HCT116 (cell line): ENCODE measurements at regions not wholly inside any gene's neighbourhood (a gene's known extent, or its start where the extent isn't known, plus 50 kb on each side); places are given as distances from the start of the nearest gene placed in this dataset.

Experiments
- ATAC-seq: fragments of 200-7000 bp; cut with Tn5 transposase; 2 replicates; pipeline ENCODE4 v1.9.1; 2020; ENCODE audit warnings: mild to moderate bottlenecking, moderate library complexity
- BruUV-seq: library from RNA; stranded (reverse); fragments of 400-500 nt; replicated peaks from 2 replicates; lab custom pipeline; 2021; lab: Mats Ljungman, UMichigan
- CTCF ChIA-PET: fragments of 300-600 bp; sonication (Branson Sonifier 250); formaldehyde crosslinking; loops from one replicate; lab custom pipeline; 2021; ENCODE audit warnings: antibody characterized with exemption; lab: Charles Lee
- POLR2A ChIA-PET: fragments of 300-600, 350-600 bp; sonication (Branson Sonifier 250); formaldehyde crosslinking; loops from one replicate; lab custom pipeline; 2021; ENCODE audit warnings: antibody characterized with exemption; lab: Charles Lee
- RAD21 ChIA-PET, 2 experiments: fragments of 300-600 bp; sonication (Branson Sonifier 250); formaldehyde crosslinking; loops; one replicate each; lab custom pipeline; 2023; ENCODE audit warnings: low total read pairs in 2 of 2; ENCODE audit not compliant: uncharacterized antibody in 2 of 2, unreplicated experiment in 2 of 2, low non-redundant PET in 1 of 2; lab: Charles Lee
- DNase-seq: peaks from one replicate; pipeline ENCODE4 v3.0.0-alpha.2; 2010; ENCODE audit warnings: low read depth, low spot score
- H2AFZ ChIP-seq: fragments of 200-600 bp; shearing (Covaris generic), sonication (generic); 2 replicates; pipeline ENCODE4 v1.6.1; 2017; ENCODE audit warnings: low read depth, mixed run types, mixed read lengths, antibody characterized with exemption, low read length; ENCODE audit not compliant: poor library complexity, severe bottlenecking
- H3K27ac ChIP-seq: 2 replicates; pipeline ENCODE4 v1.5.1; 2012; ENCODE audit warnings: low read depth, low read length
- H3K27me3 ChIP-seq: fragments of 200-600 bp; sonication (generic); 2 replicates; pipeline ENCODE4 v1.6.1; 2016; ENCODE audit warnings: mixed run types, low read length, mixed read lengths; ENCODE audit not compliant: insufficient read depth
- H3K36me3 ChIP-seq, 2 experiments: fragments of 200-500 bp in 1 of 2; fragments of 200-600 bp in 1 of 2; sonication (Bioruptor generic) in 1 of 2; sonication (generic) in 1 of 2; 2 replicates each; pipeline versions ENCODE4 v1.5.1 to v1.6.1; 2014 to 2016; ENCODE audit warnings: low read length in 2 of 2, inconsistent platforms in 1 of 2, mixed read lengths in 1 of 2, mixed run types in 1 of 2; ENCODE audit not compliant: insufficient read depth in 2 of 2, control insufficient read depth in 1 of 2
- H3K4me1 ChIP-seq, 2 experiments: fragments of 200-600 bp in 1 of 2; sonication (generic) in 1 of 2; 2 replicates each; pipeline versions ENCODE4 v1.5.1 to v1.6.1; 2012 to 2017; ENCODE audit warnings: low read length in 2 of 2, inconsistent platforms in 1 of 2, mild to moderate bottlenecking in 1 of 2, mixed read lengths in 1 of 2, mixed run types in 1 of 2, moderate library complexity in 1 of 2; ENCODE audit not compliant: insufficient read depth in 2 of 2, control insufficient read depth in 1 of 2
- H3K4me2 ChIP-seq: fragments of 200-600 bp; sonication (generic); 2 replicates; pipeline ENCODE4 v1.6.1; 2017; ENCODE audit warnings: mixed run types, low read length, mixed read lengths
- H3K4me3 ChIP-seq, 2 experiments: fragments of 200-600 bp in 1 of 2; sonication (generic) in 1 of 2; replicated peaks in 1 of 2; 2 replicates each; pipeline ENCODE4 v1.5.1; 2011 to 2016; ENCODE audit warnings: low read length in 2 of 2, control low read depth in 1 of 2, low read depth in 1 of 2, mild to moderate bottlenecking in 1 of 2, mixed read lengths in 1 of 2, mixed run types in 1 of 2
- H3K79me2 ChIP-seq: fragments of 200-600 bp; sonication (generic); 2 replicates; pipeline ENCODE4 v1.6.1; 2017; ENCODE audit warnings: mild to moderate bottlenecking, mixed run types, low read length, moderate library complexity, mixed read lengths; ENCODE audit not compliant: insufficient read depth
- H3K9ac ChIP-seq: fragments of 200-600 bp; sonication (generic); 2 replicates; pipeline ENCODE4 v1.6.1; 2016; ENCODE audit warnings: low read length, mixed read lengths
- H3K9me2 ChIP-seq: fragments of 200-600 bp; sonication (generic), shearing (Covaris generic); 2 replicates; pipeline ENCODE4 v1.6.1; 2017; ENCODE audit warnings: mixed run types, mild to moderate bottlenecking, moderate library complexity; ENCODE audit not compliant: insufficient read depth
- H3K9me3 ChIP-seq, 2 experiments: fragments of 200-500 bp in 1 of 2; fragments of 200-600 bp in 1 of 2; sonication (Bioruptor generic) in 1 of 2; sonication (generic) in 1 of 2; 2 replicates each; pipeline ENCODE4 v1.6.1; 2014 to 2017; ENCODE audit warnings: low read length in 2 of 2, mixed read lengths in 2 of 2, inconsistent platforms in 1 of 2, low read depth in 1 of 2, mild to moderate bottlenecking in 1 of 2, mixed run types in 1 of 2, moderate library complexity in 1 of 2; ENCODE audit not compliant: control insufficient read depth in 1 of 2, insufficient read depth in 1 of 2
- H4K20me1 ChIP-seq: fragments of 200-600 bp; sonication (generic), shearing (Covaris generic); 2 replicates; pipeline ENCODE4 v1.6.1; 2017; ENCODE audit warnings: mixed run types, mild to moderate bottlenecking, moderate library complexity; ENCODE audit not compliant: insufficient read depth
- CTCF ChIP-seq, 3 experiments: fragments of 200-600 bp in 1 of 3; sonication (generic) in 1 of 3; IDR thresholded peaks in 2 of 3; conservative IDR thresholded peaks in 1 of 3; 2 replicates each; pipeline ENCODE4 v1.5.1; 2012 to 2017; ENCODE audit warnings: low read depth in 2 of 3, low read length in 2 of 3, antibody characterized with exemption in 1 of 3, borderline replicate concordance in 1 of 3, control low read depth in 1 of 3, mild to moderate bottlenecking in 1 of 3, mixed read lengths in 1 of 3, mixed run types in 1 of 3, moderate library complexity in 1 of 3; ENCODE audit not compliant: insufficient read depth in 1 of 3
- EGR1 ChIP-seq: IDR thresholded peaks from 2 replicates; pipeline ENCODE4 v1.6.1; 2012; ENCODE audit warnings: low read depth
- JUND ChIP-seq: IDR thresholded peaks from 2 replicates; pipeline ENCODE4 v1.6.1; 2012
- RAD21 ChIP-seq: IDR thresholded peaks from 2 replicates; pipeline ENCODE4 v1.6.1; 2012; ENCODE audit warnings: low read depth, mild to moderate bottlenecking
- intact Hi-C: fragments of 100-400 bp; cut with micrococcal nuclease; formaldehyde crosslinking; loops from 2 replicates; pipeline ENCODE4 v1.10.0; 2022

DNA sequence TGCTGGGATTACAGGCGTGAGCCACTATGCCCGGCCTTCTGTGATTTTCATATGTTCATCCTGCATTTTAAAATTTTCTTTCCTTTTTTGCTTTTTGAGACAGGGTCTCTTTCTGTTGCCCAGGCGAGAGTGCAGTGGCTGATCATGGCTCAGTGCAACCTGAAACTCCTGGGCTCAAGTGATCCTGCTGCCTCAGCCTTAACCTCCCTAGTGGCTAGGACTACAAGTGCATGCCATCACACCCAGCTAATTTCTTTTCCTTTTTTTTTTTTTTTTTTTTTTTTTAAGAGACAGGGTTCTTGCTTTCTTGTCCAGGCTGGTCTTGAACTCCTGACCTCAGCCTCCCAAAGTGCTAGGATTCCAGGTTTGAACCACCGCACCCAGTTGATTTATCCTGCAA, 54.1 kb upstream of the WT1 start:
- Histone ChIP-seq H3K79me2 (no peaks in the 10 kb centered on the region), H3K4me2 (no peak overlapping the region), H3K9me2 (no peaks in the 10 kb centered on the region), H3K9ac (no peak overlapping the region), H3K4me3 (no peak overlapping the region), H2AFZ (no peak overlapping the region), H3K4me1 (no peaks in the 10 kb centered on the region), H4K20me1 (no peaks in the 10 kb centered on the region), H3K9me3 (no peaks in the 10 kb centered on the region), H3K36me3 (no peaks in the 10 kb centered on the region), H3K27me3 (no peaks in the 10 kb centered on the region), H3K27ac (no peak overlapping the region)
- no TSS peak for BruUV-seq
- DNase-seq (no peak), ATAC-seq (peak; percentile 57; the same call in 1 of the 2 replicates)
- RAD21 ChIA-PET, result no interaction called here
- intact Hi-C loops, result loop anchor here (5.0 kb wide), 1 partner anchor 233 kb away; no protein-coding TSS in a partner anchor
- POLR2A ChIA-PET, result no interaction called here
- CTCF ChIA-PET, result interaction anchor here (1.4 kb wide), 1 partner anchor 41 kb away, joined by 5 read pairs; no protein-coding TSS in a partner anchor
- TF ChIP-seq JUND (no peak), CTCF (IDR thresholded peaks at IDR 0.05 in 2 of 3, conservative IDR thresholded peaks at IDR 0.05 in 1 of 3; ENCODE audit: borderline replicate concordance in 1 of 3, insufficient read depth in 1 of 3, low read depth in 2 of 3, low read length in 2 of 3) (peak in 2 of 3 experiments; percentile 19 to 20; a peak in 1 of 6 replicates)

DNA sequence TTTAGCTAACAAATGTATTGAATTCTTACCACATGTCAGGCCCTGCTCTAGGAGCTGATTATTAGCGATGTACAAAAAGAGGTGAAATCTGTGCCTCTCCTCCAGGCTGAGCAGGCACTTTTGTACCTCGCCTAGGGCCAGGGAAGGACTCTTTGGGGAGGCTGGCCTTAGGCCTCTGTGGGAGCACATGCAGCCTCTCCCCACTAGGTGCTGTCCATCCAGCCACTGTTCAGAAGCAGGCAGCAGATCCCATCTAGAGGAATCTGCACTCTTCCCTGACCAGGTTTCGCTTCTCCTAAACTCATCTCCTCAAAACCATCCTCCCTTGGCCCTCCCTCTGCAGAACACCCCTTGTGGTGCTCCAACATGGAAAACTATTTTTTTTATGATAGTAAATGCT, 51.9 kb upstream of the WT1 start:
- Histone ChIP-seq H3K27me3 (no peaks in the 10 kb centered on the region), H3K9me2 (no peaks in the 10 kb centered on the region), H3K9ac (no peak overlapping the region), H3K4me1 (peaks cover 0 to 4% of the 10 kb centered on the region in 2 experiments; a peak in 1 of 4 replicates), H3K9me3 (no peaks in the 10 kb centered on the region), H3K4me3 (no peak overlapping the region), H3K79me2 (no peaks in the 10 kb centered on the region), H4K20me1 (no peaks in the 10 kb centered on the region), H3K27ac (no peak overlapping the region), H2AFZ (no peak overlapping the region), H3K4me2 (no peak overlapping the region), H3K36me3 (no peaks in the 10 kb centered on the region)
- BruUV-seq, result no TSS peak
- intact Hi-C loops, result loop anchor here (5.0 kb wide), 1 partner anchor 235 kb away; no protein-coding TSS in a partner anchor
- TF ChIP-seq CTCF (IDR thresholded peaks at IDR 0.05 in 2 of 3, conservative IDR thresholded peaks at IDR 0.05 in 1 of 3; ENCODE audit: borderline replicate concordance in 1 of 3, insufficient read depth in 1 of 3, low read depth in 2 of 3, low read length in 2 of 3), result peak in 2 of 3 experiments; percentile 47 to 56; a peak in 4 of 6 replicates
- TF ChIP-seq RAD21, result peak; percentile 8; the same call in 1 of the 2 replicates
- TF ChIP-seq EGR1, result no peak
- ChIA-PET CTCF (no interaction called here), RAD21 (no interaction called here), POLR2A (no interaction called here)
- ATAC-seq (peak; percentile 97), DNase-seq (peak; percentile 13)
